ENCODE measurements at regions not wholly inside any gene's neighbourhood (a gene's known extent, or its start where the extent isn't known, plus 50 kb on each side); places are given as distances from the start of the nearest gene placed in this dataset.

DNA sequence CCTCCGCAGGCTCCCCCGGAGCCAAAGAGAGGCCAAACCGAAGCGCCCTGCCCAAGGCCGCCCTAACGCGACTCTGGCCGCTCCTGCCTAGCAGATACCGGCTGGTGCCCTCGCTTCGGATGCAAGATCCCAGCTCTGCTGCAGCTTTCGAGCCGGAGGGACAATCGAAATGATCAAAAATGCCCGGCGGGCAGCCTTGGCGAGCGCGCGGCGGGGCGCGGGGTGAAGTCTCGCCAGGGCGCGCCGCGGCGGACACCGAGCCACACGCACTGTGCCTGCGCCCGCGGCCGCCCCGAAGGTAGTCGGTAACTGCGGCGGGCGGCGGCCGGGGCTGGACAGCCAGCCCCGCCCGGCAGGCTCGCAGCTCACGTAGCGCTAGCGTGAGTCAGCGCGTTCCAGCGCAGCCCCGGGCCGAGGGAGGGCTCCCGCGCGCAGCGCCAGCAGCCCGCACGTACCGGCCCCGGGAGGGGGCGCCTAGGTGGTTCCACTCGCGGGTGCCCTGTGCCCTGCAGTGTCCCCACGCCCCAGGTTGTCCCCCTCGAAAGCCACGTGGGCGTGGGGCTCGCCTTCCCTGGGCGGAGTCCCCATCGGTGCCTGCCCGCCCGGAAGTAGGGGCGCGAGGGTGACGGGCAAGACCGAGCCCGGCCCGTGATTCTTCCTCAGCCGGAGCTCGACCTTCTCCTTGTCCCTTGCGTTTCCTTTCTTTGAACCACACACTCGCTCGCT is 109.2 kb upstream of the EGLN3 start (continued):
- TF ChIP-seq MGA (IDR thresholded peaks at IDR 0.05): peak; percentile 77
- TF ChIP-seq ID3 (CRISPR knock-in tag; IDR thresholded peaks at IDR 0.05): no peak
- peak; percentile 20; the same call in 1 of the 2 replicates for TF ChIP-seq ID3 (tag; IDR thresholded peaks at IDR 0.05)
- TF ChIP-seq ZNF695 (CRISPR knock-in tag; IDR thresholded peaks at IDR 0.05): no peak
- peak; percentile 91 for TF ChIP-seq RBFOX2 (IDR thresholded peaks at IDR 0.05; ENCODE audit: low read depth, low read length)
- no peak for TF ChIP-seq PPARD (CRISPR knock-in tag; IDR thresholded peaks at IDR 0.05)
- peak; percentile 83 to 84 for TF ChIP-seq NRF1 (conservative IDR thresholded peaks at IDR 0.05 in 1 of 2, IDR thresholded peaks at IDR 0.05 in 1 of 2)
- peak; percentile 40 for TF ChIP-seq FIP1L1 (IDR thresholded peaks at IDR 0.05; ENCODE audit: low read depth, low read length, poor library complexity, severe bottlenecking)
- TF ChIP-seq ZNF175 (CRISPR knock-in tag; IDR thresholded peaks at IDR 0.05; ENCODE audit: low read depth): 0 out of 2 replicates have a peak, but pooled peaks have one; percentile 31
- peak; percentile 71; the same call in 1 of the 2 replicates for TF ChIP-seq ZBTB7A (IDR thresholded peaks at IDR 0.05; ENCODE audit: borderline replicate concordance, control insufficient read depth, low read depth, low read length)
- TF ChIP-seq USF1 (CRISPR knock-in tag; IDR thresholded peaks at IDR 0.05): no peak
- TF ChIP-seq ZBTB8A (IDR thresholded peaks at IDR 0.05; ENCODE audit: partially characterized antibody): no peak
- no peak for TF ChIP-seq ZZZ3 (IDR thresholded peaks at IDR 0.05)
- TF ChIP-seq ZNF589 (CRISPR knock-in tag; IDR thresholded peaks at IDR 0.05; ENCODE audit: low read depth): peak; percentile 34; the same call in 1 of the 2 replicates

Measured in K562 (cell line).